Activated effector memory CD4-positive, alpha-beta T cell treated with Interleukin-2 at 50 U/mL for 16 hours (primary cell): ENCODE measurements at regions not wholly inside any gene's neighbourhood (a gene's known extent, or its start where the extent isn't known, plus 50 kb on each side); places are given as distances from the start of the nearest gene placed in this dataset.

Experiments used
- DNase-seq: peaks from one replicate; pipeline ENCODE4 v3.0.0-alpha.2; 2020

DNA sequence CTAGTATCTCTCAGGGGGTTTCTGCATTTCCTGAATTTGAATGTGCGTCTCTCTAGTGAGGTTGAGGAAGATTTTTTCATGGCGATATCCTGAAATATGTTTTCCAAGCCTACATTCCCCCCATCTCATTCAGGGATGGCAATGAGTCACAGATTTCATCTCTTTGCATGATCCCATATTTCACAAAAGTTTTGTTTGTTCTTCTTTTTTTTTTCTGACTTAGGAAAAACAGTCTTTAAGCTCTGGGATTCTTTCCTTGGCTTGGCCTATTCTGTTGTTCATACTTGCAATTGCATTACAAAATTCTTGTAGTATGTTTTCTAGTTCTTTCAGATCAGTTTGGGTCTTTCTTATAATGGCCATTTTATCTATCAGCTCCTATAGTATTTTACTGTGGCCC lies 136.5 kb downstream of the DSEL start:
- no peak for DNase-seq

DNA sequence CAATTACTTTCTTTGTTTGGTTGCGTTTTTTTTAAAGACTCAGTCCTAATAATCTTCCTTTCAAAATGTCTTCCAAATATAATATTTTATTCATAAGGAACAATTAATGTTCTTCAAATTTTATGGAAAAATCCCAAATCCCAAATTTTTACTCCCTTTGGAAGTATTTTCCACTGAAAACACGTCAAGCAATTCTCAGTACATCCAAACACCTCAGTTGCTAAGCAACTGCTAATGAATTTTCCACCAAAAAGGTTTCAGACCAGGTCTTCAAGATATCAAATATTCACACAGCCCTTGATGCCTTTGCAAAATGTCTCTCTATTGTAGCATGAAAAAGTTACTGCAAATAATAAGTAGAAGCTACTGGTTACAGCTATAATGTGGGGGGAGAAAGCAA lies 140.1 kb downstream of the DSEL start:
- DNase-seq = no peak

DNA sequence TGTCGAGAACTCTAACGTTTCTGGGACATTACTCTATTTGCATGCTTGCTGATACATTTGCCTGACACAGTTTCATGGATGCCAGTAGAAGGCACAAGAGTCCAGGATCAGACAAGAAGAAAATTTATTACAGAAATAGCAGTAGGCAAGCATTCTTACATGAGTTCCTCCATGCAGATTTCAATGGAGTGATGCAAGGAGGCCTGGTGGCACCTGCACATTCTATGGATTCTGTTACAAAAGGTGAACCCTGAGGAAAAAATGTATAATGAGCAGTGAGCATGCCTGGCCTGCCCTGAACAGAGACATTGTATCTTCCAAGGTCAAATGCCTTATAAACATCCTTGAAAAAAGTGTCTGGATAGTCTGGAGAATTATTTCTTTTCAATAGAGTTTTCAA lies 142.9 kb downstream of the DSEL start:
- DNase-seq = no peak

DNA sequence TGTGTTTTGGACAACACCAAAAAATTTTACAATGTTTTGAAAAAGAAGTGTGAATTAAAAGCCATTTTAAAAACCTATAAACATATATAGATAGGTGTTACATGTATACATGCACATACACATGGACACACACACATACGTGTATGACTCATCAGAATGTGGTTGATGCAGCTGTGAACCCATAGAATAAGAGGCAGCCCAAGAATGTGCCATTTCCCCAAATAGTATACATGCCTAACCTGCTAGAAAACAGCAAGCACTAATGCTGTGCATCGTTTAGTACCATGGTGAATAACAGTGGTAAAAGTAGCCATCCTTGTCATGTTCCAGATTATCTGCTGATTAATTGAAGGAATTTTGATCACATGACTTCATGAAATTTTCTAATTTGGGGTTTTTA lies 149.0 kb downstream of the DSEL start:
- no peak for DNase-seq

DNA sequence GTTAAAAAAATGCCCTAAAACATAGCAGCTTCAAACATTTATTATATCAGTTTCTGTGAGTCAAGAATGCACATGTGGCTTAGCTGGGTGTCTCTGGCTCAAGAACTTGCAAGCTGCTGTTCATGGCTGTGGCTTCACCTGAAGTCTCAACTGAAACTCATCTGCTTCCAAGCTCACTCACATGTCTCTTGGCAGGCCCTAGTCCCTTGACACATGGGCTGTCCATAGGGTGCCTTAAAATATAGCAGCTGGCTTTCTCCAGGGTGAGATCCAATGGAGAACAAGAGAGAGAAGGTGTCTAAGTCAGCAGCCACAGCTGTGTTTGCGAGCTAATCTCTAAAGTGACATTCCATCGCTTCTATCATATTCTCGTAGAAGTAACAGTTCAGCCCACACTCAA lies 152.8 kb downstream of the DSEL start:
- DNase-seq = no peak

DNA sequence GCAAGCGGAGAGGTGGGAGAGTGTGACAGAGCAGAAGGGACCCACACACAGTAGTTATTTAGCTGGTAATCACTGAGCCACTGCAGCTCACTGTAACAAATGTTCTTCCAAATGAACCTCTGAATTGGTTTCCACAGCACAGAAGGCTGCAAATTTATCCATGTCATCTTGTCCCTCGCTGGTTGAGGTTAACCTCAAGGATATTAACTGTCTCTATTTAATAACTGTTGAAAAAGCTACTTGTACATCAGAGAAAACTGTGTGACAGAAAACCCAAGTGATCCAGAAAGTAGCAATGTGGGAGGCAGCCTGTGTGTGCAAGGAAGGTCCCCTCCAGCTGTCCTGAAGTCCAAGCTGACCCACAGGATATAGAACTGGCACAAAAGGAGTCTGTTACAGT lies 153.6 kb downstream of the DSEL start:
- DNase-seq = no peak

DNA sequence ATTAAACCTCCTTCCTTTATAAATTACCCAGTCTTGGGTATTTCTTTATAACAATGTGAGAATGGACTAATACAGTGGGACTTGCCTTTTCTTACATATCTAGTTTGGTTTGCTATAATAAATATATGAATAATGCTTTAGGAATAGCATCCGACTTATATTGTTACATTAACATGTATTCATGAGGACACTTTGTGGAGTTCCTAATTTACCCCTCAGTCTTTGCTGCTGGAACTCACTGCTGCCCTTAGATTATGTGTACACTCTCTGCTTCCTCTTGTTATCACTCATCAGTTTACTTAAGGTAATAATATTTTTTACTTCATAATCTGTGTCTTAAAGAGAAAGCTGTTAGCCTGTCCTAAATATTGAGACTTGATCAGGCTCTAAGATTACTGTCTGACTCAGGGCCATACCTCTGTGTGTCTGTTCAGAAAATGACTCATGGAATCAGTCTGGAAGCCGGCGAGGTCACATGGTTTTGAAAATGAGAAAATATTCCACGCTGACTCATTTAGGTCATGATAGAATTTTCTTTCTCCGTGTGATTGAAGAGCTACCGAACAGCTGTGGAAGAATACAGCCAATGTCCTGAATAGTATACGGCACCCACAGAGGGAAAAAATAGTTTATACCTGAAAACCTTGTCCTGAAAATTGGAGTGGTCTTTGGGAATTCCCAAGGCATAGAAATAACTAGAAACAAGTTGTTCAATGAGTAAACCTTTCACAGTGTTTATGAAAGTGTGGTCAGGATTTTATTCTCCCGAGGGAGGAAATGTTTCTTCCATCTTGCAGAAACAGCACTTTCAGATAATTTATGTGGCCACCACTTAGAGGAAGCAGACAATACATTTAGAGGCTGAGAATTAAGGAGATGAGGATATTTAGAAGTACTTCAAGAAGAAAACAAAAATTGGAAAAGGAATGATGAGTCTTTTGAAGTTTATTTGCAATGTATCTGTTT lies 156.4 kb downstream of the DSEL start:
- DNase-seq = no peak

DNA sequence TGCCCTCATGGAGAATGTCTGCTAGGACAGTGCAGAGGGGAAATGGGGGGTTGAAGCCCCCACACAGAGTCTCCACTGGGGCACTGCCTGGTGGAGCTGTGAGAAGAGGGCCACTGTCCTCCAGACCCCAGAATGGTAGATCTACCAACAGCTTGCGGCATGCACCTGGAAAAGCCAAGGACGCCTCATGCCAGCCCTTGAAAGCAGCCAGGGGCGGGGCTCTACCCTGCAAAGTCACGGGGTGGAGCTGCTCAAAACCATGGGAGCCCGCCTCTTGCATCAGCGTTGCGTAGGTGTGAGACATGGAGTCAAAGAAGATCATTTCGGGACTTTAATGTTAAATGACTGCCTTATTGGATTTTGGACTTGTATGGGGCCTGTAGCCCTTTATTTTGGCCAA lies 157.6 kb downstream of the DSEL start:
- no peak for DNase-seq

DNA sequence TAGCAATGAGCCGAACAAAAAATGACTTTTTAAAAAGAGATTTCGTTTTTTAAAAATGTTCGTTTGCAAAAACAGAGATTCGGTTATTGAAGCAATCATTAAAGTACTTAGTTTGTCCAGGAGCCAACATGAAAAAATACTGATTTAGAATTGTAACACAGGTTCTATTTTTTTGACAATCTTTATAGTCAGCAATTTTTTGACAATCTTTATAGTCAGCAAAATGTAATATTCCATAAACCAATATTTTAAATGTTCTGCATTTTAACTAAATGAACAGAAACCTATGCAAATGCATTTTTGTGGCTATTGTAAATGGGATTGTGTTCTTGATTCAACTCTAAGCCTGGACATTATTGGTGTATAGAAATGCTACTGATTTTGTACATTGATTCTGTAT lies 161.8 kb downstream of the DSEL start:
- no peak for DNase-seq

DNA sequence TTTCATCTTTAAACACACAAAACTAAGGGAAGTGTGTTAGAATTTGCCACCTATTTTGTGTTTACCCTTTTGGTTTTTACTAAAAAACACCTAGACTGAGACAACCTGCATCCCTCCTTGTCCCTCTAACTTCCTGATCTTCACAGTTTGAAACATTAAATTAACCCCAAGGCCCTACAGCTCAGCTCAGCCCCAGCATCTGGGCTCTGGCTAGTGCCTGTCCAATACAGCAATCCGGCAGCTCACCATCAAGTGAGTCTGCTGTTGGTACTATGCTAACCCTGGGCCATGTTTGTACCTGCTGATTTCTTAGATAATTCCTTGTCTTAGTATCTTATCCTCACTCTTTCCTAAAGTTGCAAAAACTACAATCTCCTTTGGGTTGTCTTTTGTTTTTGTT lies 162.4 kb downstream of the DSEL start:
- DNase-seq = no peak

DNA sequence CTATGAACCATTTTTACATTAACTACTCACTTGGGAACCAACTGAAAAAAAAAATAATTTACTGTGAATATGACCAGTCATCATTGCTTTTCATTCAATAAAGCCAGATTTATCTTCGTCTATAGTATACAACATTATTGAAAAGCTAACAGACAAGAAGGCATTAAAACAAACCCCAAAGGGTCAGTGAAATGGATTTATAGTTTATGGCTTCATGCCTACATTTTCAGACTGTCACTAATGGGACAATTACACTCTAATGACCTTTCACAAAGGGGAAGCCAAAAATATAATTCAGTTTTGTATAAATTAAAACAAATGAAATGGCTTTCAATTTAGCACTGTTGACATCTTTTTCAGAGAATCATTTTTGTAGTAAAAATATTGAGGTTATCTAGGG lies 169.1 kb downstream of the DSEL start:
- DNase-seq = no peak

DNA sequence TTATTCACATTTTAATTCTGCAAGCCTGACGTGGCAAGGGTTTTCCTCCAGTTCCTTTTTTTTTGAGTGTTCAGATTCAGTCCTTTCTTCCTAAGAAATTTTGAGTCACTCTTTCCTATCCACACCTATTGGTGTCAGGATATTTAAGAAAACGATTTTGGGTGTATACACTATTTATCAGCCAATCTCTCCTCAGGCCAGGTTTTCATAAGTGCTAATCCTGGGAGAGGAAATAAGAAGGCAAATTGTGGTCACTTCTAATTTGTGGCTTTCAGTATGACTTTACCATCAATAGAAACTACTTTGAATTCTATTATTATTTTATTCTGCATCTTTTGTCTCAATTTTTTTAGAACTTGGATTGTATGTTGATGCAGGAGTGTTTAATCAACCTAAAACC lies 174.4 kb downstream of the DSEL start:
- DNase-seq = no peak

DNA sequence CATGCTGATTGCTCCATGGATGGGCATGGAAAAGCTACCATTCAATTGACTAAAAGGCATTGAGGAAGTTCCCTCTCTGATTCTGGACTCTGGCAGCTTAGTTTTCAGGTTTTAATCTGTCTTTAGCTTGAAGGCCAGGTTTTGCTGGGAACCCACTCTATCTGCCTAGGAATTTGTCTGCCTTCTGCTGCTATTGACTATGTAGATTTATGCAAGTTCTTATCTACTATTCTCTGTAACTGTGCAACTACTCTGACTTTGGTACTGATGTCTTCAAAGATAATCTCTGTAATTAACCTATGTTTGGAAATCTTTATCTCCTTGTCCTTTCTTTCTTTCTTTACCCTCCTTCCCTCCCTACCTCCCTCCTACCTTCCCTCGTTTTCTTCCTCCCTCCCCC lies 178.8 kb downstream of the DSEL start:
- DNase-seq = no peak

DNA sequence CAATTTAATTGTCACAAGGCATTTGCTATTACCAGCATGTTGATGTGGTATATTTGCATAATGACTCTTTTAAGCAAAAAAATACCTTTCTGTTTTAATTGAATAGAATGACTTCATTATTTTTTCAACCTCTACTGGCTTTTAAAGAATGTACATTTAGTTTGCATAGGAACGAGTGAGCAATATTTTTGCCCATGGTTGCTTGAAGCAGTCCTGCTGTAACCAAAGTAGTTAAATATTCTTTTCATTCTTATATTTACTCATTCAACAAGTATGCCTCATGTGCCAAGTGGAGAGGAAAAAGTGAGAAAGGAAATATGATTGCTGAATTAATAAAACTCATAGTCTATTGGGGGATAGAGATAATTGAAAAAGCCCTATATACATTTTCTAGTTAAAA lies 184.7 kb downstream of the DSEL start:
- DNase-seq = no peak

DNA sequence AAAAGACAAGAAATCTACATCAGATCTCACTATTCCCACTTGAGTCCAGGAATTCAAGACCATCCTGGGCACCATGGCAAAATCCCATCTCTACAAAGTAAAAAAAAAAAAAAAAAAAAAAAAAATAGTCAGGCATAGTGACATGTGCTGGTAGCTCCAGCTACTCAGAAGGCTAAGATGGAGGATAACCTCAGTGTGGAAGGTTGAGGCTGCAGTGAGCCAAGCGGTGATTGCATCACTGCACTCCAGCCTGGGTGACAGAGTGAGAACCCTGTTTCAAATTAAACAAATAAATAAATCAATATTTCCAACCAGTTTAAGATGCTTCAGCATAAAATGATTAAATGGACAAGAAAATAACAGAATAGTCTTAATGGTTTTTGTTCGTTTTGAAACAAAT lies 197.4 kb downstream of the DSEL start:
- no peak for DNase-seq

DNA sequence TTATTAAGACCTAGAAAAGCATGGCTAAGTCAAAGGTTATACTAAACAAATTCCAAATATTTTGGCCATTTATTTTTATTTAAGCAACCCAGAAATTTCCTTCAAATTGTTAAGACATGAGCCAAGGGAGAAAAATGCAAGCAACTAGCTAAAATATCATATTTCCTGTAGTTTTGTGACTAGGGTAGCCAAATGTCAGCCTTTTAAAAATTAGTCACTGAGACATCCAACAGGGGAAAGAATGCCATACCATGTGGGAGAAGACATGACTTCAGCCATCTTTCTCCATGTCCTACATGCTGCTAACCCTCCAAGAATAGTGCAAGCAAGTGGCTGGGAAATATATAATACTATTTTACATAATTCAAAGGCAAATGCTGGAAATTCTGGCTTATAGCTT lies 197.9 kb downstream of the DSEL start:
- DNase-seq = no peak

DNA sequence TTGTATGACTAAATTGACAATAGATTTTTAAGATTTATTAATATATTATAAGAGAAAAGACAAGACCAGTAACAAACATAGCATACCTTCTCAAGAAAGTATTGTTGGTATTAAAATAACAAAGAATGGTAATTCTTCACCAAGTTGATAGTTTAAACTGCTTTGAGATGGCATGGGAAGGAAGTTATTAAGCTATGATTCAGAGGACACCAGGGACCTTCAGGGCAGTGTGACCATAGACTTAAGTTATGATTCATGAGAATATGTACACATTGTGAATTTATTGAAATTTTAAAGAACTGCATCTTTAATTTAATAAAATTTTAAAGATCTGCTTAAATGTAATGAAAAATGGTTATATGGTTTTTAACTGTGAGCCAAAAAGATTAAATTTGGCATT lies 205.7 kb downstream of the DSEL start:
- no peak for DNase-seq

DNA sequence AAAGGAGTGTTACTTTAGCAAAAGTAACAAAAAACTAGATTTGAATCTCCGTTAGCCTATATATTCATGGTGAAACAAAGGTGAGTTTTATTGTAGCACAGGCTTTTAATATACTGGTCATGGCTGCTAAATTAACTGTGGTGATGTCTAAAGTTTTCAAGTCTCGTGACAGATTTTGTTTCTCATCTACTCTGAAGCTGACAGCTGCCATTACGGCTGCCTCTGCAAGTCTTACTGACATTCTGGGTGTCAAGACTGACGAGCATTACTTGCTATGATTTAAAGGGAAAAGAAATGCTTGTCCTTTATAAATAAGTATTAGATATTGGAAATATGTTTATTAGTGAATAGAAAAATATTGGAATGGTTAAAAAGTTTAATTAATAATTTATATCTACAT lies 207.7 kb downstream of the DSEL start:
- no peak for DNase-seq

DNA sequence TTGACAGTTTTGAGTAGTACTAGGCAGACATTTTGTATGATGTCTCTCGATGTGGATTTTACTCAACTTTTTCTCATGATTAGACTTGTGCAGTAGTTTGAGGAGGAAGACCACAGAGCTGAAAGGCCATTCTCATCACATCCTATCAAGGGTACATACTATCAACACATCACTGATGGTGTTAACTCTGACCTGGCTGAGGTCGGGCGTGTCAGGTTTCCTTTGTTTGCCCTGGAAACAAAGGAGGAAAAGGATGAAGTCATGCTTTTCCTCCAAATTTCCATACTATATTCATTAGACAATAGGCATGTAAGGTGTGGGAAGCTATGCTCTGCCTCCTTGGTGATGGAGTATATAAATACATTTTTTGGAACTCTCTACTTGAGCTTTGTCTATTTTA lies 211.1 kb downstream of the DSEL start:
- no peak for DNase-seq

DNA sequence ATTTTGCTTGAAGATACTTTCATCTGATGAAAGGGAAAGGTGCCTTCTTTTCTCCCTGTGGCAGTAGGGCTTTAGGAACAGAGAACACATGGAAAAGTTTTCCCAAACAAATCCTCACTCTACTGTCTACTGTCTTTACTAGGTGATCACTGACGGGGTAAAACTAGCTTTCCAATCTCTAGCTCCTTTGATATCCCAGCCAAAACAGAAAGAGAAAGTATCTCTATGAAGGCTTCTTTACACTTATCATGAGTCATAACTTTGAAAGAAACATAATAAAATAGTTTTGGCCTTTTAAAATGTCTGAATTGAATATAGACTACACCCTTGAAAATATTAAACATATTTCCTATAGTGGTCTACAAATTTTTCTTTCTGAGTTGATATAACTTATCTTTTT lies 214.5 kb downstream of the DSEL start:
- no peak for DNase-seq

DNA sequence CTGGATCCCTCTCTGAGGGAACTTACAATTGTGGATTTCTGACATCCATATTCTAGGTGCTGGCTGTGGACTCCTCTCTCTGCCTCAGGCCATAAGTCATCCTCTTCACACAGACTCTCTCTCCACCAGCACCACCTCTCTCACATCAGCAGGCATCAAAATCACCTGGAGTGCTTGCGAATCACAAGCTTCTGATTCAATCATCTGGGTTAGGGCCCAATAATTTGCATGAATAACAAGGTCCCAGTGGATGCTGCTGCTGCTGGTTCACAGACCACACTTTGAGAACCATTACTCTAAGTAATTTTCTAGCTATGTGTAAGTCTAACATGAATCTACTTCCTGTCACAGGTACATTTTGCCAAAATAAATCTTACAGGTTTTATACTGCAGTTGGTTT lies 214.9 kb downstream of the DSEL start:
- no peak for DNase-seq

DNA sequence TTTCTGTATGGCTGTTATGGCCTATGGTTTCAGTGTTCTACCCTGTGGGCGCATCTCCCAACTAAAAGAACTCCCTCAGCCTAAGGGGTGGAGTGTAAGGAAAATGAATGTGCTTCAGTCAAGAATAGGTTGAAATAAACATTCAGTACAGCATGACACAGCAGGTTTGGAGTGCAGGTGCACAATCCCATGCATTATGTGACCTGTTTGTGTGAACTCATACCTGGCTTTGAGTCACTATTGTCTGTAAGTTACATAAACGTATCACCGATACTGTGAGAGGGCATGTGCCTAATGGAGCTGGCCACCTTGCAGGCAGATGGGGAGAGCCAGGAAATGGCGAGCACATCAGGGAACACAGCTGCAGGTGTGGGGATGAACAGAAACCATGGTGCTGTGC lies 216.0 kb downstream of the DSEL start:
- no peak for DNase-seq

DNA sequence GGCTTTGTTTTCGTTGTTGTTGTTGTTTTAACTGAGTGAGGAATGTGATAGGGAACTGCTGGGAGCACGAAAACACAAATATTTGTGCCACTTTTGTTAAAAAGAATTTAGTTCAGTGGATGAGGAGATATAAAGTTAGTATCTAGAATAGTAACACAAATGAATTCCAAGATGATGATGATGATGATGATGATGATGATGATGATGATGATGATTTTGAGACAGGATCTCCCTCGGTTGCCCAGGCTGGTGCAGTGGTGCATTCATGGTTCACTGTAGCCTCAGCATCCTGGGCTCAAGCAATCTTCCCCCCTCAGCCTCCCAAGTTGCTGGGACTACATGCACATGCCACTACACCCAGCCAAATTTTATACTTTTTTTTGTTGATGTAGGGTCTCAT lies 223.7 kb downstream of the DSEL start:
- DNase-seq = no peak

DNA sequence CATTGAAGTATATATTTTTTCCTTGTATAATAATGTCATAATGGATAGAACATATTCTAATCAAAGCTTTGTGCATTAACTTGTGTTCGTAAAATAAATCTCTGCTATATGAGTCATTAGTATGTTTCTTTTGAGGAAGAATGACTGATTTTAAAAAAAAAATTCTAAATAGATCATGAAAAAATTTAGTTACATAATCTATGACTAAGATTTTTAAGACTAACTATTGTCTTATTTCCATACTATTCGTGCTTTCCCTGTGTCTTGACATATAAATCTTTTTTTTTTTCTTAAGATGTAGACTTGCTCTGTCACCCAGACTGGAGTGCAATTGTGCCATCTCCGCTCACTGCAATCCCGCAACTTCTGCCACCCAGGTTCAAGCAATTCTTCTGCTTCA lies 226.1 kb downstream of the DSEL start:
- DNase-seq = no peak

DNA sequence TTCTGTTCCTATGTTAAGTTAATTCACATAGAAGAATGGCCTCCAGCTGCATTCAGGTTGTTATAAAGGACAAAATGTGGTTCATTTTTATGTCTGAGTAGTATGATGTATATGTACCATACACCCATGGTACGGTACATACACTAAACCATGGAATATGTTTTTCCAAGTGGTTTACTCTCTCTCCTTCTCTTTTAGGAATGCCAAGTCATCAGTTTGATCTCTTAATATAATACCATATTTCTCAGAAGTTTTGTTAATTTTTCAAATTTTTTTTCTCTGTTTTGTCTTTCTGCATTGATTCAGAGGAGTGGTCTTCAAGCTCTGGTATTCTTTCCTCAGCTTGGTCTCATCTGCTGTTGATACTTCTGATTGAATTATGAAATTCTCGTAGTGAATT lies 230.9 kb downstream of the DSEL start:
- DNase-seq = no peak
